ENCODE measurements at regions not wholly inside any gene's neighbourhood (a gene's known extent, or its start where the extent isn't known, plus 50 kb on each side); places are given as distances from the start of the nearest gene placed in this dataset.

GRCh38 chr20:39830903-39831302 is 858.1 kb downstream of the MAFB start:
- TF ChIP-seq EZH2 (IDR thresholded peaks at IDR 0.05; ENCODE audit: borderline replicate concordance, low read length) = no peak
- no peak for TF ChIP-seq CTCF (conservative IDR thresholded peaks at IDR 0.05 in 1 of 2, IDR thresholded peaks at IDR 0.05 in 1 of 2; ENCODE audit: extremely low read depth in 1 of 2, insufficient read depth in 1 of 2, low read depth in 1 of 2, low read length in 2 of 2)
